Pulmonary artery endothelial cell (primary cell): ENCODE measurements at regions not wholly inside any gene's neighbourhood (a gene's known extent, or its start where the extent isn't known, plus 50 kb on each side); places are given as distances from the start of the nearest gene placed in this dataset.

Experiments
- DNase-seq: peaks from one replicate; pipeline ENCODE4 v3.0.0-alpha.2; 2011; ENCODE audit warnings: low read depth, low spot score

DNA sequence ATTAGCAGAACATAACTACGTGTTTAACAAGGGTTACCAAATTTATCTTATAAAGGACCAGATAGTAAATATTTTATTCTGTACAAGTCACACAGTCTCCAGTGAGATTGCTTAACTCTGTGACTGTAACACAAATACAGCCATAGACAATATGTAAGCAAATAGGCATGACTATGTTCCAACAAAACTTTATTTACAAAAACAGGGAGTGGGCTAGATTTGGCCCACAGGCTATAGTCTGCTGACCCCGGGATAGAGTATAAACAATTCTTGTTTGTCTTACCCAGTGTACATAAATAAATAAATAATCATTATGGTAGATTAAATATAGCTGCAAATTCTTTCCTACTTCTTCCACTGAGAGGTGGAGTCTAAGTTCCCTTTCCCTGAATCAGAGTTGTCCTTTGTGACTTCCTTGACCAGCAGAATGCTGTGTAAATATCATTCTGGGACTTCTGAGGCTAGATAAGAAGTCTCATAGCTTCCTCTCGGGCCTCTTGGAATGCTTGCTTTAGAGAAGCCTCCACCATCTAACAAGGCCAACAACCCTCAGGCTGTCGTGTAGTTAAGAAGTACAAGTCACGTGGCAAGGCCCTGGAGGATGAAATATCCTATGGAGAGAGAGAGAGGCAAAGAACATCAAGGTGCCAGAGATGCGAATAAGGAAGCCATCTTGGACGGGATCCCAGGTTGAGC lies 59.1 kb upstream of the TMEM244 start:
- DNase-seq: no peak

DNA sequence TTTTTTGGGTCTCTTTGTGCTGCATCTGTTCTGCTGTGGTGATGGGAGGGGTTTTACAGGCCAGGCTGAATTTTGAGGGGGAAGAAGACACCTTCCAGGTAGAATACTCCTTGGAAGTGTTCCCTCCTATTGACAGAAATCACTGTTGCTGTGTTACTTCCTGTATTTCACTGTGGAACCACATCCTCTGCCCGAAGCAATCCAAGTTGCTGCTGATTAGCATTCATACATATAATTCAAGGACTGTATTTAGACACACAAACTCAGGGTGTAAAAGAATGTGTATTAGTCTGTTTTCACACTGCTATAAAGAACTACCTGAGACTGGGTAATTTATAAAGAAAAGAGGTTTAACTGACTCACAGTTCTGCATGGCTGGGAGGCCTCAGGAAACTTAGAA lies 50.6 kb upstream of the TMEM244 start:
- DNase-seq: no peak
